Caco-2 (cell line): ENCODE measurements at regions not wholly inside any gene's neighbourhood (a gene's known extent, or its start where the extent isn't known, plus 50 kb on each side); places are given as distances from the start of the nearest gene placed in this dataset.

Source experiments
- BruUV-seq: library from RNA; stranded (reverse); fragments of 400-500 nt; replicated peaks from 2 replicates; lab custom pipeline; 2021; lab: Mats Ljungman, UMichigan
- CTCF ChIA-PET: fragments of 300-600 bp; sonication (Branson Sonifier 250); formaldehyde crosslinking; loops from one replicate; lab custom pipeline; 2022; ENCODE audit warnings: antibody characterized with exemption; lab: Charles Lee
- POLR2A ChIA-PET: fragments of 300-600 bp; sonication (Branson Sonifier 250); formaldehyde crosslinking; loops from one replicate; lab custom pipeline; 2022; ENCODE audit warnings: antibody characterized with exemption; lab: Charles Lee
- DNase-seq, 2 experiments: peaks; one replicate each; pipeline versions ENCODE4 v3.0.0 to v3.0.0-alpha.2; 2020 to 2022
- H3K27me3 ChIP-seq: replicated peaks from 2 replicates; pipeline ENCODE4 v1.6.0; 2011; ENCODE audit warnings: low read length; ENCODE audit not compliant: control insufficient read depth, insufficient read depth
- H3K36me3 ChIP-seq: 2 replicates; pipeline ENCODE4 v1.5.1; 2011; ENCODE audit warnings: low read length; ENCODE audit not compliant: control insufficient read depth, insufficient read depth
- H3K4me1 ChIP-seq: fragments of 250-450 bp; sonication (Bioruptor Pico); 2 replicates; pipeline ENCODE4 v1.5.1; 2020; ENCODE audit warnings: mild to moderate bottlenecking
- H3K4me3 ChIP-seq: 2 replicates; pipeline ENCODE4 v1.5.1; 2011; ENCODE audit warnings: low read depth, mild to moderate bottlenecking, control low read depth, low read length
- H3K9me3 ChIP-seq: fragments of 250-450 bp; sonication (Bioruptor Pico); 2 replicates; pipeline ENCODE4 v1.5.1; 2020; ENCODE audit warnings: mild to moderate bottlenecking, moderate library complexity
- H3K27ac Mint-ChIP-seq: one replicate; pipeline ENCODE4 v1.8.0; 2022; ENCODE audit warnings: mixed read lengths; ENCODE audit not compliant: unreplicated experiment
- H3K27me3 Mint-ChIP-seq: one replicate; pipeline ENCODE4 v1.8.0; 2022; ENCODE audit warnings: mixed read lengths; ENCODE audit not compliant: insufficient read depth, unreplicated experiment
- H3K36me3 Mint-ChIP-seq: one replicate; pipeline ENCODE4 v1.8.0; 2022; ENCODE audit warnings: mild to moderate bottlenecking, mixed read lengths; ENCODE audit not compliant: insufficient read depth, unreplicated experiment
- H3K4me1 Mint-ChIP-seq: one replicate; pipeline ENCODE4 v1.8.0; 2022; ENCODE audit warnings: low read depth, mixed read lengths; ENCODE audit not compliant: unreplicated experiment
- H3K4me3 Mint-ChIP-seq: one replicate; pipeline ENCODE4 v1.8.0; 2022; ENCODE audit warnings: mild to moderate bottlenecking, moderate library complexity, mixed read lengths; ENCODE audit not compliant: unreplicated experiment
- H3K9me3 Mint-ChIP-seq: one replicate; pipeline ENCODE4 v1.8.0; 2022; ENCODE audit warnings: mixed read lengths; ENCODE audit not compliant: unreplicated experiment
- CTCF ChIP-seq, 2 experiments: fragments of 200-600 bp in 1 of 2; IDR thresholded peaks; 1 replicate in 1 of 2; 2 replicates in 1 of 2; pipeline versions ENCODE4 v1.5.1 to v1.8.0; 2011 to 2022; ENCODE audit warnings: antibody characterized with exemption in 1 of 2, control low read depth in 1 of 2, inconsistent platforms in 1 of 2, low read depth in 1 of 2, low read length in 1 of 2, mild to moderate bottlenecking in 1 of 2, moderate library complexity in 1 of 2; ENCODE audit not compliant: insufficient read depth in 1 of 2, severe bottlenecking in 1 of 2, unreplicated experiment in 1 of 2
- intact Hi-C: fragments of 100-400 bp; cut with micrococcal nuclease; formaldehyde crosslinking; loops from one replicate; pipeline ENCODE4 v1.10.0; 2022; ENCODE audit not compliant: unreplicated experiment

- H3K9me3 ChIP-seq = no peaks in the 10 kb centered on the region
- POLR2A ChIA-PET = no interaction called here
- Mint-ChIP-seq H3K9me3 (no peaks in the 10 kb centered on the region), H3K27me3 (peaks cover 4% of the 10 kb centered on the region), H3K4me1 (no peaks in the 10 kb centered on the region), H3K36me3 (no peaks in the 10 kb centered on the region), H3K4me3 (no peak overlapping the region), H3K27ac (no peak overlapping the region)
- CTCF ChIA-PET = no interaction called here
- H3K36me3 ChIP-seq = no peaks in the 10 kb centered on the region
- DNase-seq = no peak
- no peaks in the 10 kb centered on the region for H3K27me3 ChIP-seq
- no TSS peak for BruUV-seq
- no peak for TF ChIP-seq CTCF (IDR thresholded peaks at IDR 0.05; ENCODE audit: insufficient read depth in 1 of 2, low read depth in 1 of 2, low read length in 1 of 2, severe bottlenecking in 1 of 2, unreplicated experiment in 1 of 2)
- intact Hi-C loops = no loop called here
- H3K4me3 ChIP-seq = no peak overlapping the region
- no peaks in the 10 kb centered on the region for H3K4me1 ChIP-seq
These were observed 50.7 kb upstream of the AGBL1 start for GRCh38 chr15:86028961-86029360.
